Stimulated activated CD8-positive, alpha-beta memory T cell treated with anti-CD3 and anti-CD28 coated beads, Interleukin-15, amount 100 ng/mL, for 48 hours (primary cell): ENCODE measurements at regions not wholly inside any gene's neighbourhood (a gene's known extent, or its start where the extent isn't known, plus 50 kb on each side); places are given as distances from the start of the nearest gene placed in this dataset.

Experiments used
- DNase-seq, 2 donors: peaks; one replicate each; pipeline ENCODE4 v3.0.0-alpha.2; 2020; ENCODE audit warnings: low read depth in 2 of 2

DNA sequence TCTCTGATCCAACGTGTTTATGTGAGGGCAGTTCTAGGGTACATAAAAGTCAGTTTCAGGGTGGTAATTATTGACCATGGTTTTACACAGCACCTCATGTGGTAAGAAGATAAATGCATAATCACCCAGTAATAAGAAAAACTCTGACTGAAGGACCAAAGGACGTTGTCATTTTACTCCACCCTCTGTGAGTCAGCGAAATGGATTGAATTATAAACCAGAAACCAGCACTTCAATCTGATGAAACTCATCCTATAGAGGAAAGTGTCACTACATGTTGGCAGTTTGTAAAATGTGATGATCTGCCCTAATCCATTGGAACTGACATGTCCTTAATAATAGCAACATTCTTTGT is 406.8 kb downstream of the KLF5 start:
- no peak for DNase-seq

- DNase-seq = no peak
These were observed 406.2 kb downstream of the KLF5 start for GRCh38 chr13:73464758-73465616.

DNA sequence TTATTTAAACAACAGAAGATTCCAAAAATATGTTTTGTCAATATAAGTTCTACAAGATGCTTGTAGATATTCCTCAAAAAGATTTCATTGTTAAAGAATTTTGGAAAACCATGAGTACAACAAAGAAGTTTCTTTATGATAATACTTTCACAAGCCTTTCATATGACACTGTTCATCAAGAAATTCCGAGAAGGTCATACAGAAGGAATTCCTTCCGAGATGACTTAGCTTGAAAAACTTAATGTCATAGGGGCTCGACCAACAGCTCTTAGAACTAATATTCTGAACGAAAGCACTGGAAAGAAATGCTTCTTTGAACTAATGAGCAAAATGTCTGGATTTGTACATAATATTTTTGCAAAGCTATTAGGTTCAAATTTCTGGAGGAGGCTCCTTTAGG is 403.4 kb downstream of the KLF5 start:
- DNase-seq = no peak

GRCh38 chr13:73451221-73452029 is 392.6 kb downstream of the KLF5 start:
- DNase-seq = no peak

- DNase-seq = no peak
These were observed 391.8 kb downstream of the KLF5 start for GRCh38 chr13:73450583-73450982.

GRCh38 chr13:73449252-73449651 is 390.4 kb downstream of the KLF5 start:
- no peak for DNase-seq

DNA sequence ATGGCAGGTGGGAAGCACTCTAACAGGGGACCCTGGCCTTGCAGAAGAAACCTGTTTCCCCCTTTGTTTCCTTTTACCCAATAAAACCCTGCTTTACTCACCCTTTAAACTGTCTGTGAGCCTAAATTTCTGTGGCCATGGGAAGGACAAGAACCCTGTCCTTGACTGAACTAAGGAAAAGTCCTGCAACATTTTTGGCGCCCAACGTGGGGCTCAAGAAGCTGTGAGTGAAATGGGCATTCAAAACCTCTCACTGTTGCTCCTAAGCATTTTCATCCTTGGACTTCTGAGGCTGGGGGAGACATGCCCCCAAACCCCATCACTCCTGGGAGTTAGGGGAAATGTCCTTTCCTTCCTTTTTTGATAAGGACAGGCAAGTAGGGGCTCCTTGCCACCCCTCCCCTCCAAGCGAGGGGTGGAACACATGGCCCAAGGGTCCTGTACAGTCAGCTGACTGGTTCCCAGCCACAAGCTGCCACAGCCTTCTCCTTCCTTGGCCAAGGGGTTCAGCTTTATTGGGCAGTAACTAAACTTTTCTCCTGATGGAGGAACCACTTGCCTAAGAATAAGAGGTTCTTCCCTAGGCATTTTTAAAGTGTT is 381.6 kb downstream of the KLF5 start:
- DNase-seq = no peak

DNA sequence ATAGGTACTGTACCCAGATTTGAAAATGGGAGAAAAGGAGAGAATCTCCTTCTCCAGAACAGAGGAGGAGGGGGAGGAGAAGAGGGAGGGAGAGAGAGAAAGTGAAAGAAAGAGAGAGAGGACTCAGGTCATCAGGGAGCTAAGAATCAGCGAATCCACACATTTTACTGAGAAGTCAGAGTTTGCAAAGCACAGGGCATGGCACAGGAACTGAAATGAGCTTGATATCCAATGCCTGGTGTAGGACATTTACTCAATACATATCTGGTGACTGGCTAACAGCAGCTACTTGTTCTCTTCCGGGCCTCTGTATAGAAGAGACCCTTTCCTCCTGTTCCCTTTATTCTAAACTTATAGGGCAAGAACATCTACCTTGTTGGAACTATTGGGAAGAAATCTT is 375.1 kb downstream of the KLF5 start:
- no peak for DNase-seq

- no peak for DNase-seq
These were observed 374.7 kb downstream of the KLF5 start for GRCh38 chr13:73433458-73433857.

GRCh38 chr13:73429701-73430100 is 370.9 kb downstream of the KLF5 start:
- DNase-seq = no peak

DNA sequence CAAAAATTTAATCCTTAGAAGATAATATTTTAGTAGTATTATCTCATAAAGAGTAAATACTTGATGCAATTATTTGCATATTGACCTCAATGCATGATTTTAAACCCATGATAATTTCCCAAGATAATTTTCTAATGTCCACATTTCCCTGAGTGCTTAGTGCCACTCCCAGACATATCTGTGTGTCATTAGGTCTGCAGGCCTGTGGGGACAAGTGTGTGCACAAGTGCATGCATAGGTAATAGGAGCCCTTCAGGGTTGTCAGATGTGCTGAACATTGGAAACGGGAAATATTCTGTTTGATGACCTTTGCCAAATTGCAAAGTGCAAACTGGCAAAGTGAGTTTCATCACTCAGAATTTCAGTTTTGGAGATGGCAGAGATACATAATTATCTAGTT is 369.9 kb downstream of the KLF5 start:
- no peak for DNase-seq

- DNase-seq = no peak
These were observed 369.3 kb downstream of the KLF5 start for GRCh38 chr13:73428137-73428536.

DNA sequence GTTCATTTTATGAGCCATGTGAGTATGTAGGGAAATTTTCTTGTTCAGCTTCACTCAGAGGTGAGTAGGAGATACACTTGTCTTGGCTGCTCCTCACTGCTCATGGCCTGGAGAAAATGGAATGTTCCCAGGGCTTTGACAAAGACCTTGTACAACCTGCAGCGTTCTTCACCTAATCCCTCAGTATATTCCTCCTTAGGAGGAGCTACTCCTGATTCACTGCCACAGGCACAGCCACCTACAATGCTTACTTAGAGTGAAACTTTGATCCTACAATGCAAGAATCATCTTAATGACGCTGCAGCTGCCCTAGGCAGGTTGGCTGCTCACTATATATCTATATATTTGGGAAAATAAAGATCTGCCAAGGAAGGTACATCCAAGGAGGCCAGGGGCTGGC is 364.2 kb downstream of the KLF5 start:
- no peak for DNase-seq

- DNase-seq = peak in 1 of 2 donors; percentile 28
These were observed 362.6 kb downstream of the KLF5 start for GRCh38 chr13:73421310-73421912.

DNA sequence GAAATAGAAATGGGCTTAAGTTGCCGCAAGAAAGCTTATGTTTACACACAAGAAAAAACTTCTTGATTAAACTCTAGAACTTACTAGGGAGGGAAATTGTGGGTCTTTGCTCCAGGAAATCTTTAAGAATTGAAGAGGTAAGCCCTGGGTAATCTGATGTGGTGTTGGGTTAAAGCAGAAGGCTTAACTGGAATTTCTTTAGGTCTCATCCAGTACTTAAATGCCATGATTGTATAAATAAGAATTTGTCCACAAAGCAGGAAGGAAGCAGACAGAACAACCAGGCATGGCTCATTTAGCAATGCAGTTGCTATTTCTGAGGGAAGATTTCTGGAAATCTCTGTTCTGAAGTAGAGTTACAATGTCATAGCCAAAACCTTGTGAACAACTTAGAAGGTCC is 360.4 kb downstream of the KLF5 start:
- no peak for DNase-seq

GRCh38 chr13:73417012-73417615 is 358.3 kb downstream of the KLF5 start:
- no peak for DNase-seq

- no peak for DNase-seq
These were observed 357.3 kb downstream of the KLF5 start for GRCh38 chr13:73416093-73416492.

GRCh38 chr13:73413656-73414055 is 354.9 kb downstream of the KLF5 start:
- no peak for DNase-seq

GRCh38 chr13:73412933-73413332 is 354.1 kb downstream of the KLF5 start:
- DNase-seq = no peak

DNA sequence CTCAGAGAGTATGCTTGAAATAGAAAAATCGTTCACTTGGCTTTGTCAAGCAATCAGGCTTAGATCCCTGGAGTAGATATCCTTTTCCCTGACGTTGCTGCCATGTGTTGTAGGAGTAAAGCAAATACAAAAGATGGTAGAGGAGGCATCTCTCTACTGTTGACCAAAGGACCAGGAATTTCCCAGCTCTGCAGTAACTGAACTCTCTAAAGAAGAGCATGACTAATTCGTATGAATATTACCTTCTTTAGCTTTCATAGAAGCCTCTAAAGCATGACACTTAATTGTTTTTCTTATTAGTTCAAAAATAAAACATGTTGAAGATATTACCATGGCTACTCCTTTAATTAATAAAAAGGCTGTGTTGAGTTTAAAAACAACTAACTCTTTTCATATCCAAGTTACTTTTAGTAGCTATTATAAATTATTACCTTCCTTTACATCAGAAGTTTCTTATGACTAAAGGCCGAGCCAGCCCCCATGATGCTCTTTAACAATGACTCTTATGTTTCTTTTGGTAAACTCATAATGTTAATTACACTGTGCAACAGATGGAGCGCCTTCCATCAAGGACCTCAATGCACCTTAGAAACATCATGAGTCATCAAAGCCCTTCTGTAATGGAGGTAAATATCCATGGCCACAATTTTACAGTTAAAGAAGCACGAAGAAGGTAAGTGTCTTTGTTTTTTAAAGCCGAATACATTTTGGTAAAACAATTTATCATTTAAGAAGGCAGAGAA is 352.4 kb downstream of the KLF5 start:
- no peak for DNase-seq

DNA sequence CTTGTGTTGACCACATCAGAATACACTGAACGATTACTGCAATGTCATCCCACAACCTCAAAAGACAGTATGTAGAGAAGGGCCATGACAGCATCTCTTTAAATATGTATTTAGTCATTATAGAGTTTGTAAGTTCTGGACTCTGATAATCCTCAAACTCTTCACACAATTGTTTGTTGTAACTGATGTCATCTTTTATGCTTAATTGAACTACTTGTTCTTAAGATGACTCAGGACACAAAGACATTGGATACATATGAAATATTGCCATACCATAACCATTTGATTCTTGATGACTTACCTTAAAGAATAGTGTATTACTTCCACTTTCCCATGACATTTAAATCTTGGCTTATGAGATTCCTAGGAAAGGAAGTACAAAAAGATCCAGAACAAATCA is 347.6 kb downstream of the KLF5 start:
- no peak for DNase-seq
